ENCODE measurements at regions not wholly inside any gene's neighbourhood (a gene's known extent, or its start where the extent isn't known, plus 50 kb on each side); places are given as distances from the start of the nearest gene placed in this dataset.

DNA sequence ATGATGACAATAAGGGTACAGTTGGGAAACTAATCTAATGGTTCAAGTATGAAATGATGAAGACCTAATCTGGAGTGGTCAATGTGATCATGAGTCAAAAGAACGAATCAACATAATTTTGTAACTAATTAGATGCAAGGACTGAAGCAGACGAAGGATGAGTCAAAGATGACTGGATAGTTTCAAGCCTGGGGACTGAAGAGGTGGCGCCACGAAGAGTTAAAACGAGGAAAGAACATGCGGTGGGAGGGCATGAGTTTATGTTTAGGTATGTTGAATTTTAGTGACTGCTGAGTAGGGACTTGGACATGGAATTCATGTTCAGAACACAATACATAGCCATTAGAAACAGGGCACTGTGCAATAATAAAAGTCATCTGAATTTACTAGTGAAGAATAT, 221.5 kb upstream of the FAM241A start:
- Histone ChIP-seq H3K9ac (ENCODE audit: control insufficient read depth, extremely low read depth, insufficient read depth, low read length) (no peak overlapping the region), H3K27me3 (ENCODE audit: control insufficient read depth, extremely low read depth, insufficient read depth, low read length) (no peaks in the 10 kb centered on the region), H3K4me2 (ENCODE audit: control insufficient read depth, extremely low read depth, insufficient read depth, low read depth, low read length) (no peak overlapping the region), H3K79me2 (ENCODE audit: control insufficient read depth, insufficient read depth, low read length) (no peaks in the 10 kb centered on the region), H3K4me3 (ENCODE audit: control insufficient read depth in 2 of 3, extremely low read depth in 1 of 3, insufficient read depth in 2 of 3, low read depth in 1 of 3, low read length in 3 of 3) (no peak overlapping the region), H2AFZ (ENCODE audit: control insufficient read depth, low read length) (no peak overlapping the region), H3K36me3 (ENCODE audit: control insufficient read depth in 2 of 2, extremely low read depth in 1 of 2, insufficient read depth in 2 of 2, low read length in 2 of 2) (no peaks in the 10 kb centered on the region), H3K9me3 (ENCODE audit: control insufficient read depth, low read depth, low read length) (no peaks in the 10 kb centered on the region), H3K9me1 (ENCODE audit: control insufficient read depth, extremely low read depth, insufficient read depth, low read length) (no peaks in the 10 kb centered on the region), H3K27ac (ENCODE audit: control insufficient read depth, insufficient read depth, low read length) (no peak overlapping the region), H3K4me1 (ENCODE audit: control insufficient read depth, extremely low read depth, insufficient read depth, low read length) (no peaks in the 10 kb centered on the region), H4K20me1 (ENCODE audit: control insufficient read depth, extremely low read depth, insufficient read depth, low read length) (no peaks in the 10 kb centered on the region)
- DNase-seq (ENCODE audit: low read depth, low spot score), result no peak
- FAIRE-seq, result no peak
- TF ChIP-seq EZH2 (IDR thresholded peaks at IDR 0.05; ENCODE audit: low read length) (no peak), CTCF (optimal IDR thresholded peaks at IDR 0.05 in 1 of 3, IDR thresholded peaks at IDR 0.05 in 1 of 3, conservative IDR thresholded peaks at IDR 0.05 in 1 of 3; ENCODE audit: extremely low read depth in 1 of 3, insufficient read depth in 2 of 3, low read length in 3 of 3) (no peak)
- dilution Hi-C loops (cut with MboI; ENCODE audit: extremely low pct_ligation_motif_present, low sequenced_read_pairs), result no loop called here

DNA sequence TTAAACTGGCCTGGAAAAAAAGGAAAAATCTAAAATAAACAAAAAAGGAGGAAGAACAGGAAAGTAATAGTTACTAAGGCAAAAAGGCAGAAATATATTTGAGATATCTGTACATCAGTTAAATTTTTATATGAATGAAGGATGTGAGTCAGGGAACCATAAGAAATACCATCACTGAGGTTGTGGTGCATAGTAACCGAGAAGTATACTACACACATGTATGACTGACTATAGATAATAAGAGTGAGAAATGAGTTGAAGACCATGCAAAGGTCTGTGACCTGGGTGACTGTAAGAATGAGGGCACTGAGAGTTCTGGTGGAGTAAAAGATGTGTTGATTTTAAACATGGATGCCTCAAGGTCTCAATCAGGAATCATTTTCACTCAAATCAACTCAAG, 220.6 kb upstream of the FAM241A start:
- no peaks in the 10 kb centered on the region for H3K27me3 ChIP-seq (ENCODE audit: control insufficient read depth, extremely low read depth, insufficient read depth, low read length)
- no peaks in the 10 kb centered on the region for H3K9me1 ChIP-seq (ENCODE audit: control insufficient read depth, extremely low read depth, insufficient read depth, low read length)
- dilution Hi-C loops (cut with MboI; ENCODE audit: extremely low pct_ligation_motif_present, low sequenced_read_pairs), result no loop called here
- H3K9ac ChIP-seq (ENCODE audit: control insufficient read depth, extremely low read depth, insufficient read depth, low read length), result no peak overlapping the region
- FAIRE-seq, result no peak
- H3K4me3 ChIP-seq (ENCODE audit: control insufficient read depth in 2 of 3, extremely low read depth in 1 of 3, insufficient read depth in 2 of 3, low read depth in 1 of 3, low read length in 3 of 3), result no peak overlapping the region
- no peaks in the 10 kb centered on the region for H3K36me3 ChIP-seq (ENCODE audit: control insufficient read depth in 2 of 2, extremely low read depth in 1 of 2, insufficient read depth in 2 of 2, low read length in 2 of 2)
- H3K4me1 ChIP-seq (ENCODE audit: control insufficient read depth, extremely low read depth, insufficient read depth, low read length), result no peaks in the 10 kb centered on the region
- no peaks in the 10 kb centered on the region for H3K9me3 ChIP-seq (ENCODE audit: control insufficient read depth, low read depth, low read length)
- no peaks in the 10 kb centered on the region for H3K79me2 ChIP-seq (ENCODE audit: control insufficient read depth, insufficient read depth, low read length)
- DNase-seq (ENCODE audit: low read depth, low spot score), result no peak
- TF ChIP-seq EZH2 (IDR thresholded peaks at IDR 0.05; ENCODE audit: low read length), result no peak
- TF ChIP-seq CTCF (optimal IDR thresholded peaks at IDR 0.05 in 1 of 3, IDR thresholded peaks at IDR 0.05 in 1 of 3, conservative IDR thresholded peaks at IDR 0.05 in 1 of 3; ENCODE audit: extremely low read depth in 1 of 3, insufficient read depth in 2 of 3, low read length in 3 of 3), result no peak
- no peak overlapping the region for H3K4me2 ChIP-seq (ENCODE audit: control insufficient read depth, extremely low read depth, insufficient read depth, low read depth, low read length)
- H2AFZ ChIP-seq (ENCODE audit: control insufficient read depth, low read length), result no peak overlapping the region
- H3K27ac ChIP-seq (ENCODE audit: control insufficient read depth, insufficient read depth, low read length), result no peak overlapping the region
- H4K20me1 ChIP-seq (ENCODE audit: control insufficient read depth, extremely low read depth, insufficient read depth, low read length), result no peaks in the 10 kb centered on the region

Data from keratinocyte (primary cell).